Mesendoderm (in vitro differentiated cells): ENCODE measurements at regions not wholly inside any gene's neighbourhood (a gene's known extent, or its start where the extent isn't known, plus 50 kb on each side); places are given as distances from the start of the nearest gene placed in this dataset.

Experiments used
- DNase-seq: peaks from one replicate; pipeline ENCODE4 v3.0.0; 2013
- H2AK5ac ChIP-seq: 2 replicates; pipeline ENCODE4 v1.6.1; 2013; ENCODE audit warnings: low read length, inconsistent platforms
- H2BK120ac ChIP-seq: 2 replicates; pipeline ENCODE4 v1.6.1; 2013; ENCODE audit warnings: low read depth, mild to moderate bottlenecking, low read length, moderate library complexity, mixed read lengths
- H2BK15ac ChIP-seq: replicated peaks from 2 replicates; pipeline ENCODE4 v1.6.1; 2013; ENCODE audit warnings: low read depth, mild to moderate bottlenecking, moderate library complexity
- H2BK5ac ChIP-seq: 2 replicates; pipeline ENCODE4 v1.6.1; 2013; ENCODE audit warnings: low read length, inconsistent platforms
- H3K18ac ChIP-seq: 2 replicates; pipeline ENCODE4 v1.6.1; 2013; ENCODE audit warnings: mild to moderate bottlenecking, low read length, mixed read lengths
- H3K23ac ChIP-seq: one replicate; pipeline ENCODE4 v1.6.1; 2013; ENCODE audit warnings: low read length
- H3K27ac ChIP-seq: 2 replicates; pipeline ENCODE4 v1.5.1; 2013; ENCODE audit warnings: low read depth, mild to moderate bottlenecking, inconsistent platforms, low read length, moderate library complexity
- H3K27me3 ChIP-seq: 2 replicates; pipeline ENCODE4 v1.6.1; 2013; ENCODE audit warnings: low read length, control low read depth, mild to moderate bottlenecking, inconsistent platforms; ENCODE audit not compliant: insufficient read depth, poor library complexity
- H3K36me3 ChIP-seq: 2 replicates; pipeline ENCODE4 v1.6.1; 2013; ENCODE audit warnings: low read length, inconsistent platforms; ENCODE audit not compliant: control insufficient read depth, insufficient read depth
- H3K4ac ChIP-seq: one replicate; pipeline ENCODE4 v1.6.1; 2013; ENCODE audit warnings: low read depth, mild to moderate bottlenecking, low read length, moderate library complexity
- H3K4me1 ChIP-seq: 2 replicates; pipeline ENCODE4 v1.6.1; 2013; ENCODE audit warnings: low read depth, low read length, inconsistent platforms; ENCODE audit not compliant: control insufficient read depth
- H3K4me2 ChIP-seq: 2 replicates; pipeline ENCODE4 v1.6.1; 2013; ENCODE audit warnings: low read length
- H3K4me3 ChIP-seq: 2 replicates; pipeline ENCODE4 v1.5.1; 2013; ENCODE audit warnings: mild to moderate bottlenecking, low read length
- H3K56ac ChIP-seq: one replicate; pipeline ENCODE4 v1.6.1; 2013; ENCODE audit warnings: low read length
- H3K79me1 ChIP-seq: 2 replicates; pipeline ENCODE4 v1.6.1; 2013; ENCODE audit warnings: low read length, inconsistent platforms
- H3K79me2 ChIP-seq: 2 replicates; pipeline ENCODE4 v1.6.1; 2013; ENCODE audit warnings: mild to moderate bottlenecking, low read length; ENCODE audit not compliant: control insufficient read depth, insufficient read depth
- H3K9ac ChIP-seq: 2 replicates; pipeline ENCODE4 v1.6.1; 2013; ENCODE audit warnings: low read length, inconsistent platforms
- H4K5ac ChIP-seq: one replicate; pipeline ENCODE4 v1.6.1; 2013; ENCODE audit warnings: low read length
- H4K8ac ChIP-seq: one replicate; pipeline ENCODE4 v1.6.1; 2013; ENCODE audit warnings: low read depth, mild to moderate bottlenecking, control low read depth, low read length, moderate library complexity
- WGBS: extraction: QIAGEN DNeasy Blood & Tissue Kit; methylation state at CpG from one replicate; pipeline ENCODE4 v1.1.7; 2013; ENCODE audit warnings: low lambda C conversion rate, missing lambda C conversion rate; ENCODE audit not compliant: insufficient coverage; ENCODE audit errors: extremely low coverage; 5-methylcytosine and 5-hydroxymethylcytosine counted together

GRCh38 chr12:130011611-130012385 is 108.0 kb upstream of the TMEM132D start:
- H3K4me1 ChIP-seq, result no peaks in the 10 kb centered on the region
- H2BK120ac ChIP-seq, result no peak overlapping the region
- no peak for DNase-seq
- H3K36me3 ChIP-seq, result no peaks in the 10 kb centered on the region
- H3K18ac ChIP-seq, result no peak overlapping the region
- no peak overlapping the region for H3K23ac ChIP-seq
- no peak overlapping the region for H3K4me3 ChIP-seq
- H2AK5ac ChIP-seq, result no peak overlapping the region
- no peak overlapping the region for H3K27ac ChIP-seq
- no peaks in the 10 kb centered on the region for H3K79me2 ChIP-seq
- no peak overlapping the region for H4K5ac ChIP-seq
- no peaks in the 10 kb centered on the region for H3K27me3 ChIP-seq
- H3K79me1 ChIP-seq, result no peaks in the 10 kb centered on the region
- no peak overlapping the region for H2BK5ac ChIP-seq
- no peak overlapping the region for H2BK15ac ChIP-seq
- no peak overlapping the region for H3K4ac ChIP-seq
- H3K56ac ChIP-seq, result no peak overlapping the region
- no peak overlapping the region for H4K8ac ChIP-seq
- no peak overlapping the region for H3K9ac ChIP-seq
- WGBS, result no CpG with 5 or more reads among the region's 13 CpGs
- no peak overlapping the region for H3K4me2 ChIP-seq

- Histone ChIP-seq H4K8ac (no peak overlapping the region), H3K27me3 (no peaks in the 10 kb centered on the region), H3K23ac (no peak overlapping the region), H3K36me3 (no peaks in the 10 kb centered on the region), H4K5ac (no peak overlapping the region), H3K27ac (no peak overlapping the region), H3K4me3 (no peak overlapping the region), H3K9ac (no peak overlapping the region), H2BK5ac (no peak overlapping the region), H3K56ac (no peak overlapping the region), H3K18ac (no peak overlapping the region), H3K4me1 (no peaks in the 10 kb centered on the region), H2AK5ac (no peak overlapping the region), H2BK120ac (no peak overlapping the region), H3K79me2 (no peaks in the 10 kb centered on the region), H2BK15ac (no peak overlapping the region), H3K4ac (no peak overlapping the region), H3K4me2 (no peak overlapping the region), H3K79me1 (no peaks in the 10 kb centered on the region)
- no CpG with 5 or more reads among the region's 36 CpGs for WGBS
- DNase-seq, result peak; percentile 80
Measured at GRCh38 chr12:130013771-130014484, 110.1 kb upstream of the TMEM132D start.

- Histone ChIP-seq H2BK5ac (no peak overlapping the region), H4K8ac (no peak overlapping the region), H3K23ac (no peak overlapping the region), H3K4ac (no peak overlapping the region), H3K4me1 (no peaks in the 10 kb centered on the region), H3K56ac (no peak overlapping the region), H3K18ac (no peak overlapping the region), H3K79me2 (no peaks in the 10 kb centered on the region), H3K27ac (no peak overlapping the region), H3K36me3 (no peaks in the 10 kb centered on the region), H3K79me1 (no peaks in the 10 kb centered on the region), H2BK120ac (no peak overlapping the region), H2BK15ac (no peak overlapping the region), H3K4me2 (no peak overlapping the region), H2AK5ac (no peak overlapping the region), H3K4me3 (no peak overlapping the region), H3K27me3 (no peaks in the 10 kb centered on the region), H3K9ac (no peak overlapping the region), H4K5ac (no peak overlapping the region)
- DNase-seq, result peak; percentile 57
- no CpG with 5 or more reads among the region's 11 CpGs for WGBS
Measured at GRCh38 chr12:130014485-130014807, 110.6 kb upstream of the TMEM132D start.

GRCh38 chr12:130016194-130016593 is 112.4 kb upstream of the TMEM132D start:
- no peak overlapping the region for H3K4ac ChIP-seq
- H3K27me3 ChIP-seq, result no peaks in the 10 kb centered on the region
- no peaks in the 10 kb centered on the region for H3K36me3 ChIP-seq
- H2BK5ac ChIP-seq, result no peak overlapping the region
- no peak overlapping the region for H3K4me2 ChIP-seq
- no peak overlapping the region for H3K23ac ChIP-seq
- no peak overlapping the region for H2AK5ac ChIP-seq
- no peak overlapping the region for H3K18ac ChIP-seq
- H3K9ac ChIP-seq, result no peak overlapping the region
- no peak for DNase-seq
- H3K27ac ChIP-seq, result no peak overlapping the region
- H2BK120ac ChIP-seq, result no peak overlapping the region
- H2BK15ac ChIP-seq, result no peak overlapping the region
- H3K4me1 ChIP-seq, result no peaks in the 10 kb centered on the region
- no peaks in the 10 kb centered on the region for H3K79me1 ChIP-seq
- H3K79me2 ChIP-seq, result no peaks in the 10 kb centered on the region
- H4K5ac ChIP-seq, result no peak overlapping the region
- no peak overlapping the region for H3K4me3 ChIP-seq
- H3K56ac ChIP-seq, result no peak overlapping the region
- no CpG with 5 or more reads among the region's 5 CpGs for WGBS
- no peak overlapping the region for H4K8ac ChIP-seq

GRCh38 chr12:130016986-130017385 is 113.2 kb upstream of the TMEM132D start:
- no peak for DNase-seq
- Histone ChIP-seq H2BK120ac (no peak overlapping the region), H3K36me3 (no peaks in the 10 kb centered on the region), H3K23ac (no peak overlapping the region), H3K4me3 (no peak overlapping the region), H3K27me3 (no peaks in the 10 kb centered on the region), H3K4me1 (no peaks in the 10 kb centered on the region), H3K27ac (no peak overlapping the region), H3K4ac (no peak overlapping the region), H3K79me1 (no peaks in the 10 kb centered on the region), H3K4me2 (no peak overlapping the region), H3K79me2 (no peaks in the 10 kb centered on the region), H4K8ac (no peak overlapping the region), H3K18ac (no peak overlapping the region), H2AK5ac (no peak overlapping the region), H3K56ac (no peak overlapping the region), H3K9ac (no peak overlapping the region), H2BK5ac (no peak overlapping the region), H4K5ac (no peak overlapping the region), H2BK15ac (no peak overlapping the region)
- WGBS, result no CpG with 5 or more reads among the region's 17 CpGs
